GM21528 (cell line): ENCODE measurements at regions not wholly inside any gene's neighbourhood (a gene's known extent, or its start where the extent isn't known, plus 50 kb on each side); places are given as distances from the start of the nearest gene placed in this dataset.
"Not testable (repeated sequence)": the region's sequence is repeated elsewhere in the genome, so short reads cannot be mapped to it uniquely, and the experiment has no call there.

ENCODE experiments used
- ATAC-seq: cut with Tn5 transposase; IDR thresholded peaks from one replicate; pipeline ENCODE4 v1.9.1; 2021; ENCODE audit warnings: mild to moderate bottlenecking, moderate library complexity; ENCODE audit not compliant: unreplicated experiment, low FRiP score

DNA sequence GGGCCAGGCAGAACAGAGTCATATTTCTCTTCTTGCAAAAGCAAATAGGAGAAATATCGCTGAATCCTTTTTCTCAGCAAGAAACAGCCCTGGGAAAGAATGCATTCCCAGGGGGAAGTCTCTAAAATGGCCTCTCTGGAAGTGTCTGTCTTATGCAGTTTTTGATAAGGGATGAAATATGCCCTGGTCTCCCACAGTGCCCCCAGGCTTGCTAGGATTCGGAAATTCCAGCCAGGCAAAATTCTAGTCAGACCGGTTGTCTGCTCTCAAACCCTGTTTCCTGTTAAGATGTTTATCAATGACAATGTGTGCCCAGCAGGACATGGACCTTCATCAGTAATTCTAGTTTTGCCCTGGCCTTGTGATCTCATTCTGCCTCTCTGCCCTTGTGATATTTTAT, 448.3 kb upstream of the HTR1E start:
- ATAC-seq, result not testable (repeated sequence)

DNA sequence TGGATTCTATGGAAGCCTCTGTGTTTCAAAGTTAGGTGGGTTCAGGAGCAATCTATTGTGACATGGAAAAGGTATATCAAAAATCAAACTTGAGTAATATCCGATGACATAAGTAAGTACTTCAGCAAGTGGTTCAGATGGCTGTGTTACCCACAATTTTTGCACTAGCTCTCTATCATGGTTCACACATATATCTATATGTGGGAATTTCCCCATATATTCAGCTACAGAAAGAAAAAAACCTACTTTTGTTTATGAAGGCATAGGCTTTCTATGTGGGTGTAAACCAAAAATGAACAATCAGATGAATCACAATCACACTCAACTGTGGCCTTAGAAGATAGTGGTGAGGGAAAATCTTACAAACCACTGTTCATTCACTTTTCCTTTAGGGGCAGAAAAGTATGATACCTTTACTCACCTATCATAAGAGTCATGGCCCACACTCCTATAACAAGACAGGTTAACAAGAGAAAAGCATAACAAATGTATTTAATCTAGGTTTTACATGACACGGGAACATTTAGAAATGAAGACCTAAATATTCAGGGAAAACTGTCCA, 449.6 kb upstream of the HTR1E start:
- no peak for ATAC-seq

DNA sequence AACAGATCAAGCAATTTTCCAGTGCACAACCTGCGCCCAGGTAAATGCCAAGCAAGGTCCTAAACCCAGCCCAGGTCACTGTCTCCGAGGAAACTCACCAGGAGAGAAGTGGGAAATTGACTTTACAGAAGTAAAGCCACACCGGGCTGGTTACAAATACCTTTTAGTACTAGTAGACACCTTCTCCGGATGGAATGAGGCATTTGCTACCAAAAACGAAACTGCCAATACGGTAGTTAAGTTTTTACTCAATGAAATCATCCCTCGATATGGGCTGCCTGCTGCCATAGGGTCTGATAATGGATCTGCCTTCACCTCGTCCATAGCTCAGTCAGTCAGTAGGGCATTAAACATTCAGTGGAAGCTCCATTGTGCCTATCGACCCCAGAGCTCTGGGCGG, 459.0 kb upstream of the HTR1E start:
- not testable (repeated sequence) for ATAC-seq

DNA sequence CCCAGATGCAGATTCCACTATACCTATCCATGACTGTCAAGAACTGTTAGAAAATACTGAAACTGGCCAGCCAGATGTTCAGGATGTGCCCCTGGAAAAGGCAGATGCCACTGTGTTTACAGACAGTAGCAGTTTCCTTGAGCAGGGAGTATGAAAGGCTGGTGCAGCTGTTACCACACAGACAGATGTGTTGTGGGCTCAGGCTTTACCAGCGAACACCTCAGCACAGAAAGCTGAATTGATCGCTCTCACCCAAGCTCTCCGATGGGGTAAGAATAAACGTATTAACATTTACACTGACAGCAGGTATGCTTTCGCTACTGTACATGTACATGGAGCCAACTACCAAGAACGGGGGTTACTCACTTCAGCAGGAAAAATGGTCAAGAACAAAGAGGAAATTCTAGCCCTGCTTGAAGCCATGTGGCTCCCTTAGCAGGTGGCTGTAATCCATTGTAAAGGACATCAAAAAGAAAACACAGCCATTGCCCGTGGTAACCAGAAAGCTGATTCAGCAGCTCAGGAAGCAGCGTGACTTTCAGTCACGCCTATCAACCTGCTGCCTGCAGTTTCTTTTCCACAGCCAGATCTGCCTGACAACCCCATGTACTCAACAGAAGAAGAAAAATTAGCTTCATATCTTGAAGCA, 459.7 kb upstream of the HTR1E start:
- ATAC-seq, result no peak

DNA sequence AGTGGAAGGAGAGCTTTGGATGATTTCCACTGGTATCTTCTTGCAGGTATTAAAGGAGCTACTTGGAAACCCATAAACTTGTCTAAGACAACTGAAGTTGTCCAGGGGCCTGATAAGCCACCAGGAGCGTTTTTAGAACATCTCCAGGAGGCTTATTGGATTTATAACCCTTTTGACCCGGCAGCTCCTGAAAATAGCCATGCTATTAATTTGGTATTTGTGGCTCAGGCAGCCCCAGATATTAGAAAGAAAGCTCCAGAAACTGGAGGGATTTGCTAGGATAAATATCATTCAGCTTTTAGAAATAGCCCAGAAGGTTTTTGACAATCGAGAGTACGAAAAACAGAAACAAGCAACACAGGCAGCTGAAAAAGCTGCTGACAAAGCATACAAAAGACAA, 461.0 kb upstream of the HTR1E start:
- ATAC-seq, result no peak

DNA sequence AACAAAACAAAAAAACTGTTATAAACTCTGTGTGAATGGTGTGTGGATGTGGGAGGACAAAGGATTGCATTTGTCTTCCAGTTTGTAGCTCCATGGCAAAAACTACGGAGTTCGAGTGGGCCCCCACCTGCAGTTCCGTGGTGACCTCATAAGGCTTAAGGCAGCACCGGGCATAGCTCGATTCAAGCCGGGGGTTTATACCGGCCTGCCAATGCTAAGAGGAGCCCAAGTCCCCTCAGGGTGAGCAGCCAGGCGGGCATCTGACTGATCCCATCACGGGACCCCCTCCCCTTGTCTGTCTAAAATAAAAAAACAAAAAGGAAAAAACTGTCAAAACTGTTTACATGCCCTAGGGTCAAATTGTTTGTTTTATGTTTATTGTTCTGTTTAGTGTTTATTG, 463.2 kb upstream of the HTR1E start:
- no peak for ATAC-seq

DNA sequence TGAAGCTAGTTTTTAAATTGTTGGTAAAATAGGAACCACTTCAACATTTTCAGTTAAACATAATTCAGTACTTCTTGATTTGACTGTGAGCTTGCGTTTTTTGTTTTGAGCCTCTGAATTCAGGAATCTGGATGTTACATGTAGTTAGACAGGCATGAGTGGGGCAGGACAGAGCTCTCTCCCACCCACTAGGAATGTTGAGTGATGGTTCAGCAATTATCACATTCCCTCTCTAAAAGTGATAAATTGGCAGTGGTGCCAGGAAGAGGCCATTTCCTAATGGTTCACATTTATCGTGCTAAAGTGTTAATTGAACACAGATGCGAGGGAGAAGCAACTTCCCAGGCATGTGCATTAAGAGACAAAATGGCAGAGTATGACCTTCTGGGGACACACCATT, 465.5 kb upstream of the HTR1E start:
- ATAC-seq, result no peak

DNA sequence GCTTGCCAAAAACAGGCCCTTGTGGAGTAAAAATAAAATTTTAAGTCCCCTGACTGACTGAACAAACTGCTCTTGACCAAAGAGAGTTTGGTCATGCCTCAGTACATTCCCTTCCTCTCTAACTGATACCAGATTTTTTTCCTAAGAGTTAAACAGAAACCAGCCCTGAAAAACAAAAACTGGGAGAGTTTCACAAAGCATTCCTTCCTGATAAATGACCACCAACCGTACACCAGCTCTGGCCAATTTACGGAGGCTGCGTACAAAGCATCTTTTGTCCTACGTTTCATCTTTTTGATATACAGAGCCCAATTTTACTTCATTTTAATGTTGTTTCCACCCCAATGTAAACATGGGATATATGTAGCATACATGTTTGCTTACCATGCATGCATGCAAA, 477.4 kb upstream of the HTR1E start:
- ATAC-seq, result no peak

DNA sequence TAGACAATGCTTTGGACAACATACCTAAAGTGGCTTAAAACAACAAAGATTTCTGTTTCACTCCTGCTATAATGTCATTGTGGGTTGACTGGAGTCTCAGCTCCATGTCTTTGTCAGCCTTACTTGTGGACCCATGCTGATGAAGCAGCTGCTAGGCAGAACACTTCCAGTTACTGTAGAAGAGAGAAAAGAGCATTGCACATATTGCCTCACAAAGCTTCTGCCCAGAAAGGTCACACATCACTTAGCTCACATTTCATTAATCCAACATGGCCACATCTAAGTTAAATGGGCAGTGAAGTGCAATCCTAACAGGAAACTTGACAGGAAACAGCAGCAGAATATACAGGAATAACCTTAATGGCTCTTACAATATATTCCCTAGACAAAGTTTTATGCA, 480.5 kb upstream of the HTR1E start:
- ATAC-seq, result no peak

DNA sequence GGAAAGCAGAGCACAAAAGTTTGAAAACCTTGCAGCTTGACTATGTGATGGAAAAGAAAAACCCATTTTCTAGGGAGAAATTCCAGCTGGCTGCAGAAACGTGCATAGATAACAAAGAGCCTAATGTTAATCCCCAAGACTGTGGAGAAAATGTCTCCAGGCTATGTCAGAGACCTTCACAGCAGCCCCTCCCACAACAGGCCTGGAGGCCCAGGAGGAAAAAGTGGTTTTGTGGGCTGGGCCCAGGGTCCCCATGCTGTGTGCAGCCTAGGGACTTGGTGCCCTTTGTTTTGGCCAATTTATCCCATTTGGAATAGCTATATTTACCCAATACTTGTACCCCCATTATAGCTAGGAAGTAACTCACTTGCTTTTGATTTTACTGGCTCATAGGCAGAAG, 484.1 kb upstream of the HTR1E start:
- ATAC-seq, result no peak

DNA sequence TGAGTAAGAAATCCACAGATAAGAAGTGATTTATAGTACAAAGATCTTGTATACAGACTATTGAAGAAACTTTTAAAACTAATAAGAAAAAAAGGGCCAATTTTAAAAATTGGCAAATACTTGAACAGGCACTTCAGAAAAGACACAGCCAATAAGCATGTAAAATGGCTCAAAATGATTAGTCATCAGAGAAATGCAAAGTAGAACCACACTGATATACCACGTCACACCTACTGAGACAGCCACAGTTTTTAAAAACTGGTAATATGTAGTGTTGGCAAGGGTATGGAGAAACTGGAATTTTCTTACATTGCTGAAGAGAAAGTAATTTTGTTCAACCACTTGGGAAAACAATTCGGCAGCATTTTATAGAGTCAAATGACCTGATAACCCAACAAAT, 488.9 kb upstream of the HTR1E start:
- ATAC-seq, result no peak

DNA sequence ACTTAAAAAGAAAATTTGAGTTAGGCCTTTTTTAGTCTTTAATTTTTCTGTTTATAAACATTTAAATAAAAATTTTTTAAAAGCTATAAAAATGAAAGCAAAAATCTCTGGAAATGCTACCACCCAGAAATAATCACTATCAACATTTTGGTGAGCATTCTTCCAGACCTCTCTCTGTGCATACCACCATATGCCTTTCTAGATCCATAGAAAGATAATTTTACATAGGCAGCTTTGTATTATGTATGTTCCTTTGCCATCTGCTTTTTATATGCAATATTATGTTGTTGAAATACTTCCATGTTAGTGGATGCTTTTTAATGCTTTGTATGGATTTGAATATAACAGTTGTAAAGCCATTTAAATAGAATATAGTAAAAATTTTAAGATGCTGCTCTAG, 496.7 kb upstream of the HTR1E start:
- ATAC-seq, result no peak

DNA sequence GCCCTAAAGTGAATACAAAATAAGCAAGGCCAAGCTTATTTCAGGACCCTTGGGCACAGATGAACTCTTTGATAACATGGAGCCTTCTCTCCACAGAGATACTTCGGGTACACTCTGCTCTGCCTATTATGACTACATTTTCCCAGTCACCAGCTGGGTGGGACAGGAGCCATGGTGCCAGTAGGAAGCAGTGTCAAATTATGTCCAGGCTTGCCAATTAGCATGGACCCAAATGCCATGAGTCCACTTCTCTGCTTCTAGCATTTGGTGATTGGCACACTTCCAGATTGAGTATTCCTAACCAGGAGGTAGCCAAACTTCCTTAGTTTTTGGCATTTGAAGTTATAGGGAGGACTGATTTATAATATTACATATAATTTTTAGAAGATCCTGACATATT, 513.8 kb upstream of the HTR1E start:
- ATAC-seq, result no peak

DNA sequence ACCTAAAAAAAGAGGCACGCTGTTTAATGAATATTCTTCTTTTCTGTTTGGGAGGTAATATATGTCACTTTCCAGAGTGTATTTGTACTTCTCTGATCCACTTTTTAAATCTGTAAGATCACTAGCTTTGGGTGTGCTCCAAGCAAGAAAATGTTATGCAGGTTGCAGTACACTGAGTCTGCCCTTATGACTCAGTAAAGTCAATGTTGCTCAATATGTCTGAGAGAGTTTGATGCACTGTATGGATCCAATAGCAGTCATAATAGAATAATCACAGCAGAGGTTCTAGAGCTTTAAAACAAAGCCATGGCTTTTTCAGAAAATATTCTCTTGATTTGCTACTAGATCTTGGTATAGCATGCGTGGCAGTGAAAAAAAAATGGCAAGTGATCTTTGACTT, 525.3 kb upstream of the HTR1E start:
- ATAC-seq, result no peak

DNA sequence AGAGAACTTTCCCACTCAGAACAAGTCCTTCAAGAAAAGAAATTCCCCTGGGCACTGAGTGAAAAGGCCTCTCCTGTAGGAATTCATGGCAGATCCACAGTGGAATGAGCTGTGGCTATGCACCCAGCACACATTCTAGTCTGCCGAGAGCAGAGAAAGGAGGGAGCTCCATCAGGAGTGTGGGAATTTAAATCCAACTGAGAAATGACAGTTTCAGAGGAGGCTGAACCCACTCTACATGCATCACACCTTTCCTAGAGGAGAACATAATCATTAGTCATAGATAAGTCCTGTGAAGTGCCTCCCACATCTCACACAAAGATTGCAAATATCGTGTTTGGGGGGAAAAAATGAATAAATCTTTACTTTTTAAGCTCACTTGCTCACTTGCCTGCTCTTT, 530.2 kb upstream of the HTR1E start:
- ATAC-seq, result no peak

DNA sequence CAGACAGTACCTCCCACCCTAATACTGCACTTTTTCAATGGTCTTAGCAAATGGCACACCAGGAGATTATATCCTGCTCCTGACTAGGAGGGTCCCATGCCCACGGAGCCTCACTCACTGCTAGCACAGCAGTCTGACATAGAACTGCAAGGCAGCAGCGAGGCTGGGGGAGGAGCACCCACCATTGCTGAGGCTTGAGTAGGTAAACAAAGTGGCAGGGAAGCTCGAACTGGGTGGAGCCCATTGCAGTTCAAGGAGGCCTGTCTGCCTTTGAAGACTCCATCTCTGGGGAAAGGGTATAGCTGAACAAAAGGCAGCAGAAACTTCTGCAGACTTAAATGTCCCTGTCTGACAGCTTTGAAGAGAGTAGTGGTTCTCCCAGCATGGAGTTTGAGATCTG, 544.5 kb upstream of the HTR1E start:
- not testable (repeated sequence) for ATAC-seq

DNA sequence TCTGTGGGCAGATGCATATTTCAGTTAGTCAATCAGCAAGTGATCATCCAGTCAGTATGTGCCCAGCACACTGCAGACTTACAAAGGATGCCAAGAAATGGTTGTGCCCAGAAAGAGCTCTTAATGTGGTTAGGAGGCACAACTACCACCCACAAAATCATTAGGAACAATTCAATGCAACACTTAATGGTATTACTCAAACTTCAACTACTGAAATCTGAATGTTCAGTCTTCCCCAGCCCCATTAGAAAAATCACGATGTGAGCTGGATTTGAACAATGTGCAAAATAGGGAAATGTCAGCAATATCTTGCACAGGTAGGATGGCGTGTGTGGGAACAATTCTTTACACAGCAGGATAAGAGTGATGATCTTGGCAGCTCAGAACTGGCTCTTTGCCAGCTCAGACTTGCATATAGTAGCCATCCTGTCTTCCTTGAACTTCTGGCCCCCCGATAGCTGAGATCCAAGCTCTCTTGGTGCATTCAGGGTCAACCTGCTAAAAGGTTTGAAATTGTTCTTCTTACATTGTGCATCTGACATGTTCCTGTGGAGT, 556.7 kb upstream of the HTR1E start:
- no peak for ATAC-seq

DNA sequence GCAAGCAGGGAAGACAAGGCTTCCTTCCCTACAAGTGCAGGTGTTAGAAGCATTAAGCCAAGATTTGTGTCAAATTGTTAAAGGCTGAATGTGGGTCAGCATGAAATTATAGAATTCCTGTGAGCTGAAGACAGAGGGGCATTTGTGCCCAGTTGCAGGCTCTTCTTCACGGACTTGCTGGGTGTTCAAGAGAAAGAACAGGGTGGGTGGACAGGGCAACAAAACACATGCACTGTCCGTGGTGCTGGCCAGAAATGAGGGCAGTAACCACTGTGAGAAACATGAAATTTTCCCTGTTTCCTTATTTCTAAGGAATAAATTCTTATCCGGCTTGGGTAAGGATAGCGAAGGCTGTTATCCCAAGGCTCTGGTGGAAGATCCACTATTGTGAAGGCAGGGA, 579.5 kb upstream of the HTR1E start:
- ATAC-seq, result no peak

DNA sequence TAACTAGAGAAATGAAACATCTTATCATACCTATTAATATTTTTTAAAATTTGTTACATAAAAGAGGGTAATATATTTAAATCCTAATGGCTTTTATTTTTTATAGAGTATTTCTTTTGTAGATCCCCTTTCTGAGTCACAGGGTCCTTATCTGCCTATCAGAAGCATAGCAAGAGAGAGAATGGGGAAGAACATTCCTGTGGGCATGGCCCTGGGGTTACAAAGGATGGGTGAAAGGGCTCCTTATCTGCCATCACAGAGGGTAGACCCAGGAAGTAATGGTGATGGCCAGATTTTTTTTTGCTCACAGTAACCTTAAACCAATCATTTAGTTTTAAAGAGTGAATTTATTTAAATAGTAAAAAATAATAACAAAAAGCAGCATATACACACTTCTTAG, 582.1 kb upstream of the HTR1E start:
- no peak for ATAC-seq

DNA sequence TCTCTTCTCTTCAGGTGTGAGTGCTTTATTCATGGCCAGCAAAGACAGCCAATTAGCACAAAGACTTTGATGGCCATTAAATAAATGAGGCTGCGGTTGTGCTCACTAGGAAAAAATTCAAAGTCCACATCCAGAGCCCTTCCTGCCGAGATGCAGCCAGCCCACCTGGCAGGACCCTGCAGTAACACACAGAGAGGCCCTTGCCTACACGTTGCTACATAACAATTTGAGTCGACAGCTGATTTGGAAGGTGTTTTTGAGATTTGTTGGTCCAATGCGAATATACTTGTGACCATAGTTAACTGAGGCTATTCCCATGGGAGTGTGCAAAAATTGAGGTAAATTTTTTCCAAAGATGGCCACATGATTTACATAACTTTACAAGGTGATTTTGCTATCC, 605.4 kb upstream of the HTR1E start:
- ATAC-seq, result no peak

DNA sequence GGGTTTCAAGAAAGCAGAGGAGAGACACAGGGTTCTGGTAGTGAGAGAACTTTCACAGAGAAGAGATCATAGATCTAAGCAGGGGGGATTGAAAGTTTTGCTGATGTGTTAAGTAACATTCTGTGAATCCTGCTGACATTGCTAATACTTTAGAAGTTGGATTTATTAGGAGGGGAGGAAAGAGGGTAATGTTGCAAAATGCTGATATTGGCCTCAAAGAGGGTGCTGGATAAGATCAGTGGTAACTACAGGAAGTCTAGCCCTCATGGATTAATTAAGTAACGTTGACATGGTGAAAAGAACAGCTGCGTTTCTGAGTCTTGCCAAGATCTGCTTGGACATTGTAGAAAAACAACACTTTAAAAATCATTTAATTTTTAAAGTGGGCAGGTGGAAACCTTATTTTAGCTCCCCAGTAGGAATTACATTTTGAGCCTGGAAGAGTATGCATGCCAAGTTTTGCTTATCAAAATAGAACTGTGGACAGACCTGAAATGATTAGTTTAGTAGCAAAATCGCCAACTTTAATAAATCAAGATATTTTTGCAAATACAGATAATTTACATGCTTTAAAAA, 606.0 kb upstream of the HTR1E start:
- ATAC-seq, result no peak

DNA sequence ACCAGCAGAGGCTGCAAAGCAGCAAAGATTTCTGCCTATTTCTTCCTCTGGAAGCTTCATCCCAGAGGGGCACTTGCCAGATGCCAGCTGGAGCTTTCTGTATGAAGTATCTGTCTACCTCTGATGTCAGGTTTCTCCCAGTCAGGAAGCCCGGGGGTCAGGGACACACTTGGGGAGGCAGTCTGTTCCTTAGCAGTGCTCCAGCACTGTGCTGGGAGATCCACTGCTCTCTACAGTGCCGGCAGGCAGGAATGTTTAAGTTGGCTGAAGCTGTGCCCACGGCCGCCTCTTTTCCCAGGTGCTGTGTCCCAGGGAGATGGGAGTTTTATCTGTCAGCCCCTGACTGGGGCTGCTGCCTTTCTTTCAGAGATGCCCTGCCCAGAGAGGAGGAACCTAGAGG, 631.1 kb upstream of the HTR1E start:
- ATAC-seq, result no peak
